GM12864 (cell line): ENCODE measurements at regions not wholly inside any gene's neighbourhood (a gene's known extent, or its start where the extent isn't known, plus 50 kb on each side); places are given as distances from the start of the nearest gene placed in this dataset.

Experiments used
- DNase-seq: peaks from one replicate; pipeline ENCODE4 v3.0.0-alpha.2; 2011; ENCODE audit warnings: low read depth
- H3K4me3 ChIP-seq: 2 replicates; pipeline ENCODE4 v1.5.1; 2011; ENCODE audit warnings: mild to moderate bottlenecking, low read depth, low read length, control low read depth
- TF ChIP-seq, protein P1 (sequence below): IDR thresholded peaks from 2 replicates; pipeline ENCODE4 v1.5.1; 2011; ENCODE audit warnings: low read depth, mild to moderate bottlenecking, moderate library complexity, low read length, control low read depth, inconsistent platforms; ENCODE audit errors: missing control alignments

DNA sequence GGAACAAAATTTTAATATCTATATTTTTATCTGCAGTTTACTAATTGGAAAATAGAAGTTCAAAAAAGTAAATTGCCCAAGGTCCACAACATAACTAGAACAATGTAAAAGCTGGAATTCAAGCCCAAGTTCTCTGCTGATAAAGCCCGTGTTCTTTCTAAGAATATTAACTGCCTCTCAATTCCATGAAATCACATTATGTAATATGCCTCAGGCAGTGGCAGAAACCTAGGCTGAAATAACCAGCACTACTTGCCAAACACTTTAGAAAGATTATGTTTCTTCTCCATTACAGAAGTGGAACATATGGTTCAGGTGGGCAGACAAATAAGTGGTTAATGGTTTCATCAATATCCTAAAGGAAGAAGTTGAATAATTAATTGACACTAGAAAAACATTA, 56.7 kb upstream of the ADGRL3 start:
- no peak for DNase-seq
- H3K4me3 ChIP-seq: no peak overlapping the region
- TF ChIP-seq, protein P1, sequence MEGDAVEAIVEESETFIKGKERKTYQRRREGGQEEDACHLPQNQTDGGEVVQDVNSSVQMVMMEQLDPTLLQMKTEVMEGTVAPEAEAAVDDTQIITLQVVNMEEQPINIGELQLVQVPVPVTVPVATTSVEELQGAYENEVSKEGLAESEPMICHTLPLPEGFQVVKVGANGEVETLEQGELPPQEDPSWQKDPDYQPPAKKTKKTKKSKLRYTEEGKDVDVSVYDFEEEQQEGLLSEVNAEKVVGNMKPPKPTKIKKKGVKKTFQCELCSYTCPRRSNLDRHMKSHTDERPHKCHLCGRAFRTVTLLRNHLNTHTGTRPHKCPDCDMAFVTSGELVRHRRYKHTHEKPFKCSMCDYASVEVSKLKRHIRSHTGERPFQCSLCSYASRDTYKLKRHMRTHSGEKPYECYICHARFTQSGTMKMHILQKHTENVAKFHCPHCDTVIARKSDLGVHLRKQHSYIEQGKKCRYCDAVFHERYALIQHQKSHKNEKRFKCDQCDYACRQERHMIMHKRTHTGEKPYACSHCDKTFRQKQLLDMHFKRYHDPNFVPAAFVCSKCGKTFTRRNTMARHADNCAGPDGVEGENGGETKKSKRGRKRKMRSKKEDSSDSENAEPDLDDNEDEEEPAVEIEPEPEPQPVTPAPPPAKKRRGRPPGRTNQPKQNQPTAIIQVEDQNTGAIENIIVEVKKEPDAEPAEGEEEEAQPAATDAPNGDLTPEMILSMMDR: no peak

- no peak for DNase-seq
- no peak overlapping the region for H3K4me3 ChIP-seq
- TF ChIP-seq, protein P1: no peak
Measured at GRCh38 chr4:61149278-61149677, 50.8 kb upstream of the ADGRL3 start.
